Astrocyte (in vitro differentiated cells and primary cell): ENCODE measurements at regions not wholly inside any gene's neighbourhood (a gene's known extent, or its start where the extent isn't known, plus 50 kb on each side); places are given as distances from the start of the nearest gene placed in this dataset.

Experiments used
- EZH2 ChIP-seq: IDR thresholded peaks from 2 replicates; pipeline ENCODE4 v1.6.1; 2012; ENCODE audit warnings: mild to moderate bottlenecking, low read length, inconsistent platforms; ENCODE audit not compliant: insufficient read depth
- TF ChIP-seq, protein P1 (sequence below): IDR thresholded peaks from 2 replicates; pipeline ENCODE4 v1.5.1; 2011; ENCODE audit warnings: low read depth, mild to moderate bottlenecking, inconsistent platforms, low read length, moderate library complexity; ENCODE audit not compliant: insufficient read depth

DNA sequence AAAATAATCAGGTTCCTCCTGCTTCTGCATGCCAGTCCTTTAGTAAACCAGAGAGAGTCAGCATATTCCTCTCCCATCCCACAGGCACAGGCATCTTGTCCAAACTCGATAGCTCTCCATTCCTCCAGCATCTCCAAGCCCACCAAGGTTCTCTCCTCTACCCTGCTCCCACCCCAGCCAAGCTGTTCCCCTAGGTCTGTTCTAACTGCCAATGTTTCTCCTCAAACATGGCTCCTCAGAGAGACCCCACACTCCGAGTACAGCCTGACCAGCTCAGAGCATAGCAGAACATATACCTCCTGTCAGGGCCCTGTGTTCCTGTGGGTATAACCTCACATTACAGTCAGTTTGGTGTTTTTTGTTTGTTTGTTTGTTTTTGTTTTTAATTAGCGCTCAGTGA is 177.8 kb downstream of the VEGFA start:
- TF ChIP-seq, protein P1, sequence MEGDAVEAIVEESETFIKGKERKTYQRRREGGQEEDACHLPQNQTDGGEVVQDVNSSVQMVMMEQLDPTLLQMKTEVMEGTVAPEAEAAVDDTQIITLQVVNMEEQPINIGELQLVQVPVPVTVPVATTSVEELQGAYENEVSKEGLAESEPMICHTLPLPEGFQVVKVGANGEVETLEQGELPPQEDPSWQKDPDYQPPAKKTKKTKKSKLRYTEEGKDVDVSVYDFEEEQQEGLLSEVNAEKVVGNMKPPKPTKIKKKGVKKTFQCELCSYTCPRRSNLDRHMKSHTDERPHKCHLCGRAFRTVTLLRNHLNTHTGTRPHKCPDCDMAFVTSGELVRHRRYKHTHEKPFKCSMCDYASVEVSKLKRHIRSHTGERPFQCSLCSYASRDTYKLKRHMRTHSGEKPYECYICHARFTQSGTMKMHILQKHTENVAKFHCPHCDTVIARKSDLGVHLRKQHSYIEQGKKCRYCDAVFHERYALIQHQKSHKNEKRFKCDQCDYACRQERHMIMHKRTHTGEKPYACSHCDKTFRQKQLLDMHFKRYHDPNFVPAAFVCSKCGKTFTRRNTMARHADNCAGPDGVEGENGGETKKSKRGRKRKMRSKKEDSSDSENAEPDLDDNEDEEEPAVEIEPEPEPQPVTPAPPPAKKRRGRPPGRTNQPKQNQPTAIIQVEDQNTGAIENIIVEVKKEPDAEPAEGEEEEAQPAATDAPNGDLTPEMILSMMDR = no peak
- no peak for TF ChIP-seq EZH2
